Omental fat pad (tissue), 3 donors: ENCODE measurements at regions not wholly inside any gene's neighbourhood (a gene's known extent, or its start where the extent isn't known, plus 50 kb on each side); places are given as distances from the start of the nearest gene placed in this dataset.

Experiments used
- ATAC-seq: fragments of 150-250 bp; one replicate; pipeline ENCODE4 v1.9.1; 2016; ENCODE audit warnings: mild to moderate bottlenecking, moderate library complexity; ENCODE audit not compliant: low FRiP score
- DNase-seq: peaks from one replicate; pipeline ENCODE4 v3.0.0-alpha.2; 2019; ENCODE audit warnings: low spot score
- CTCF ChIP-seq, 3 donors: fragments of 450-650 bp; IDR thresholded peaks; one replicate each; pipeline ENCODE4 v1.5.1; 2016 to 2017; ENCODE audit warnings: antibody characterized with exemption in 3 of 3, mild to moderate bottlenecking in 3 of 3, moderate library complexity in 2 of 3

- no peak for ATAC-seq
- TF ChIP-seq CTCF (IDR thresholded peaks at IDR 0.05), result no peak
- no peak for DNase-seq
Measured at GRCh38 chr1:30597711-30598110, 125.7 kb downstream of the MATN1 start.

DNA sequence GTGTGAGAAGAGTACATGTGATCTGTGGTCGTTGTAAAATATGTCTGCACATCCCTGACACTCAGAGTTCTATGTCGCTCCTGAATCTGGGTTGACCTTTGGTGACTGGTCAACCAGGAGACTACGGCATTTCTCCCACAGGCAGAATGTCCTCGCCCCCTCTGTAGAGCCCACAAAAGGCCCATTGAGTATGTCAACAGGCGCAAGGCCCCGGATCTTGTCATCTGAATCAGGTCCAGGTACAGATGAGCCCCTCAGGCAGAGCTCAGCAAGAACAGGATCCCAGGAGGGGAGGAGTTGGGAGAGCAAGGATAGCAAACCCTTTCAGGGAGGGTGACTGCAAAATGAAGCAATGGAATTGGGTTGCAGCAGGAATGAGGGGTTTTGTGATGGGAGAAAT lies 126.5 kb downstream of the MATN1 start:
- ATAC-seq (no peak), DNase-seq (no peak)
- TF ChIP-seq CTCF (IDR thresholded peaks at IDR 0.05), result no peak

GRCh38 chr1:30596470-30596869 lies 126.9 kb downstream of the MATN1 start:
- DNase-seq, result no peak
- no peak for TF ChIP-seq CTCF (IDR thresholded peaks at IDR 0.05)
- ATAC-seq, result no peak

DNA sequence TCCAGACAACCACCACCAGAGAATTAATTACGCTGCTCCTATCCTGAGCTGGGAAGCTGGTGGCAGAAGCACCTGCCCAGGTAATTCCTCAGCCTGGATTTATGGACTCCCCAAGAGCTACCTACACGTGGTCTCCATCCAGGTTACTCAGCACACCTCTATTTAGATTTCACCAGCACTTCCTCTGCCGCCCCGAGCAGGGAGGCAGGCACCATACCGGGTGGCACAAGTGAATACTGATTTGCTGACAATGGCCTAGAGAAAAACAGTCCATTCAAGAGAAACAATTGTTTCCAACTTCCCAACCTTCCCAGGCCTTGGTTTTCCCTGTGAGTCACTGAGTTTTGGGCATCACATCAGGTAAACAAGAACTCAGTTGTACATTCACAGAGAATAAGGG lies 134.3 kb downstream of the MATN1 start:
- DNase-seq, result no peak

GRCh38 chr1:30588311-30589073 lies 134.9 kb downstream of the MATN1 start:
- ATAC-seq, result no peak
- TF ChIP-seq CTCF (IDR thresholded peaks at IDR 0.05), result no peak
- DNase-seq, result no peak

More for the DNA sequence above, 134.3 kb downstream of the MATN1 start:
- TF ChIP-seq CTCF (IDR thresholded peaks at IDR 0.05), result no peak
- no peak for ATAC-seq

DNA sequence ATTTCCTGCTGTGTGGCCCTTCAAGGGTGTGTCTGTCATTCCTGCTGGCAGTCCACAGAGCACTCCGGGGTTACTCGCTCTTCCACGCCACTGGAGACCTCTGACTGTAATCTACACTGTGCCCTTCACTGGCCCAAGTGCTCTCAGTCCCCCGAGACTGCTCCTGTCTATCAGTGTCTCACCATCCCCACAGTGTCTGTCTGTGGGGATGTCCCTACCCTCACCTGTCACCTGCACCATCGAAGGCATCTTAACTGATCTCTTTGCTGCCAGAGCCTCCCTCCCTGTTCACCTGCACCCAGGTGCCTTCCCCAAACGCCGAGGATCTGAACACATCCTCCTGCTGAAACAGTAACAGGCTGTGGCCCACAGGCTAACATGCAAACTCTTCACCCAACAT lies 136.7 kb downstream of the MATN1 start:
- DNase-seq, result no peak
- no peak for TF ChIP-seq CTCF (IDR thresholded peaks at IDR 0.05)
- ATAC-seq, result no peak

- DNase-seq (no peak), ATAC-seq (no peak)
- TF ChIP-seq CTCF (IDR thresholded peaks at IDR 0.05), result no peak
Measured at GRCh38 chr1:30579580-30579979, 143.8 kb downstream of the MATN1 start.
